WERI-Rb-1 (cell line): ENCODE measurements at regions not wholly inside any gene's neighbourhood (a gene's known extent, or its start where the extent isn't known, plus 50 kb on each side); places are given as distances from the start of the nearest gene placed in this dataset.

Experiments
- DNase-seq: peaks from one replicate; pipeline ENCODE4 v3.0.0-alpha.2; 2020
- H3K27ac ChIP-seq: fragments of 250-450 bp; sonication (Bioruptor Pico); 2 replicates; pipeline ENCODE4 v1.5.1; 2020; ENCODE audit warnings: mild to moderate bottlenecking, moderate library complexity
- H3K27me3 ChIP-seq: fragments of 250-450 bp; sonication (Bioruptor Pico); 2 replicates; pipeline ENCODE4 v1.5.1; 2021; ENCODE audit warnings: mild to moderate bottlenecking, low read depth, moderate library complexity; ENCODE audit not compliant: insufficient read depth, severe bottlenecking
- H3K36me3 ChIP-seq: fragments of 250-450 bp; sonication (Bioruptor Pico); 2 replicates; pipeline ENCODE4 v1.5.1; 2020; ENCODE audit warnings: mild to moderate bottlenecking, moderate library complexity
- H3K4me3 ChIP-seq: 2 replicates; pipeline ENCODE4 v1.5.1; 2011; ENCODE audit warnings: low read depth, mild to moderate bottlenecking, control low read depth, low read length
- H3K9me3 ChIP-seq: fragments of 250-450 bp; sonication (Bioruptor Pico); 2 replicates; pipeline ENCODE4 v1.5.1; 2021; ENCODE audit warnings: mild to moderate bottlenecking, moderate library complexity; ENCODE audit not compliant: severe bottlenecking
- TF ChIP-seq, protein P1 (sequence below): IDR thresholded peaks from 2 replicates; pipeline ENCODE4 v1.5.1; 2011; ENCODE audit warnings: low read depth, mild to moderate bottlenecking, control low read depth, inconsistent platforms, low read length

DNA sequence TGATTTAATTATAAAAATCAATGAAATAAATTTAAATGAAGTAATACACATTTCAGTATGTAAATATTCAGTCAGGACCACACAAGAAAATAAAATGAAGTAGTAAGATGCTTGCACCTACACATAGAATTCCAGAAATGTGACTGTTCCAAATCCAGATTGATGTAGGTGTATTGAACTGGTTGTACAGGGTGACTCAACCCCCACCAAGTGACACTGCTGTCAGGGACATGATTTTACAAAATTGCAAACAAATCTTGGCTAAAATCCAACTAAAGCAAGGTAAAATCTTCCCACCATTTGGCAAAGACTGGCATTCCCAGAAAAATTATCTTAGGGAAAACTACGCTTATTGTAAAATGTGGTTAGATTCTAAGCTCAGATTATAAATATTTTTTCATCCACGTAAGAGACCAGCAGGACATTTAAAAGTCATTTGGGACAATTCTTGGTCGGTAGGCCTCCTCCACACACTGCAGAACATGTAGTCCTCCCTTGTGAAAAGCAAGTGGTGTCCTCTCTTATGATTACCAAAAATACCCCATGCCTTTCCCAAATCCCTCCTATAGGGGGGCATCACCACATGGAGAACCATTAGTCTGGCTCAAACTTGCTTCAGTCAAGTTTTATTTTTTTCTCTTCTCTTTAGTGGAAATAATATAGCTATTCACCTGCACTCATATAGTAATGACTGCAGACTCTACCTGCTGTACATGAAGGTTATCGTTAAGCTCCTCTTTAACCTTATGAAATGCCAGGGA, 287.1 kb upstream of the SMIM30 start:
- TF ChIP-seq, protein P1, sequence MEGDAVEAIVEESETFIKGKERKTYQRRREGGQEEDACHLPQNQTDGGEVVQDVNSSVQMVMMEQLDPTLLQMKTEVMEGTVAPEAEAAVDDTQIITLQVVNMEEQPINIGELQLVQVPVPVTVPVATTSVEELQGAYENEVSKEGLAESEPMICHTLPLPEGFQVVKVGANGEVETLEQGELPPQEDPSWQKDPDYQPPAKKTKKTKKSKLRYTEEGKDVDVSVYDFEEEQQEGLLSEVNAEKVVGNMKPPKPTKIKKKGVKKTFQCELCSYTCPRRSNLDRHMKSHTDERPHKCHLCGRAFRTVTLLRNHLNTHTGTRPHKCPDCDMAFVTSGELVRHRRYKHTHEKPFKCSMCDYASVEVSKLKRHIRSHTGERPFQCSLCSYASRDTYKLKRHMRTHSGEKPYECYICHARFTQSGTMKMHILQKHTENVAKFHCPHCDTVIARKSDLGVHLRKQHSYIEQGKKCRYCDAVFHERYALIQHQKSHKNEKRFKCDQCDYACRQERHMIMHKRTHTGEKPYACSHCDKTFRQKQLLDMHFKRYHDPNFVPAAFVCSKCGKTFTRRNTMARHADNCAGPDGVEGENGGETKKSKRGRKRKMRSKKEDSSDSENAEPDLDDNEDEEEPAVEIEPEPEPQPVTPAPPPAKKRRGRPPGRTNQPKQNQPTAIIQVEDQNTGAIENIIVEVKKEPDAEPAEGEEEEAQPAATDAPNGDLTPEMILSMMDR = no peak
- Histone ChIP-seq H3K27me3 (no peaks in the 10 kb centered on the region), H3K4me3 (no peak overlapping the region)

DNA sequence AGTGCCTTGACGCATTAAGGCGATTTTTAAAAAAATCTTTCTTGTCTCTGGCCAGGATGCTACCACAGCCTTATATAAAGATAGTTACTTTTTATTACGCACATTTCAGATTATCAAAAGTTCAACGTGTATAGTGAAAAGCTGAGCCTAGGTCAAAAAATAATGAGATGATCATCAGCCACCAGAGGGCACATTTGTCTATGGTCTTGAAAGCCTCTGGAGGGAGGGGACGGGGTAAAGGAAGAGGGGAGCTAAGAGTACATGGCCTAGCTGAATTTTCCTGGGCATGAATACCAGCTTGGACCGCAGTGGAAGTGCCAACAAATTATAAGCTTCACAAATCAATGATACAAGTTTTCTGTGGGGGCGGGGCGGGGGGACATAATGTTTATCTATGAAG, 285.9 kb upstream of the SMIM30 start:
- no peak overlapping the region for H3K4me3 ChIP-seq
- peak; percentile 29 for DNase-seq
- no peak overlapping the region for H3K27ac ChIP-seq
- H3K27me3 ChIP-seq = no peaks in the 10 kb centered on the region
- no peaks in the 10 kb centered on the region for H3K9me3 ChIP-seq
- H3K36me3 ChIP-seq = no peaks in the 10 kb centered on the region
- TF ChIP-seq, protein P1 = peak; percentile 32; the same call in 1 of the 2 replicates

More for the DNA sequence above, 287.1 kb upstream of the SMIM30 start:
- no peak overlapping the region for H3K27ac ChIP-seq
- no peaks in the 10 kb centered on the region for H3K36me3 ChIP-seq
- no peak for DNase-seq
- H3K9me3 ChIP-seq = no peaks in the 10 kb centered on the region

DNA sequence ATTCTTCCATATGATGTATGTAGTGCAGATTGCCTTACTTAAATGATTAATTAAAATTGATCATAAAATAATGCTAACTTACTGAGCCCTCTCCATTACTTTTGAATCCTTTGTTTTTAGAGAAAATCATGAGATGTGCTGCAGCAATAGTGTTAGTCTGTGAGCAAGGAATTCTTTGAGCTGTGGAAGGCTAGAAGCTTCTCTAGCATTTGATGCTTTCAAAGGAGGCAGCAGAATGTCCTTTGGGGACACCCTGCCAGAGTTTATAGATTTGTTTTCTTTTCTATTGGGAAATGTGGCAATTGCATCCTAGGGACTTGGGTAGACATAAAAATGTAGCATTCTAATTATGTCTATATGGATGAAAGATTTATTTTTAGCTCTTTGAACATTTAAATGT, 284.1 kb upstream of the SMIM30 start:
- H3K9me3 ChIP-seq = no peaks in the 10 kb centered on the region
- H3K27ac ChIP-seq = no peak overlapping the region
- H3K36me3 ChIP-seq = no peaks in the 10 kb centered on the region
- TF ChIP-seq, protein P1 = no peak
- DNase-seq = no peak
- no peak overlapping the region for H3K4me3 ChIP-seq
- no peaks in the 10 kb centered on the region for H3K27me3 ChIP-seq

DNA sequence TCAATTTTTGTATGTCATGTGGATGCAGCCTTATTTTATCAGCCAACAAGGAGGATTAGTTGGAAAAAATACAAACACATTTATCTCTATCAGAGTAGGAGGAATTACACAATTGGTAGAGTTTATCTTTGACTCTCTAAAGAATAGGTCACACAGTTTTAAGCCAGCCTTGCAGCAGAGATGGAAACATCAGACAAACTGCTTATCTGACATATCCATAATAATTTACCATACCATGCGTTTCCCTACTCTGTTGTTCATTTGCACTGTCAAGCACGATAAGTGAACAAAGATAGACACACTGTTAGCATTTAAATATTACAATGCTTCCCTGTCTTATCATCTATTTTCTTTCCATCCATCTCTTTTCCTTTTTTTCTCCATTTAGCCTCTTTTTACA, 283.7 kb upstream of the SMIM30 start:
- no peaks in the 10 kb centered on the region for H3K9me3 ChIP-seq
- DNase-seq = no peak
- H3K27ac ChIP-seq = no peak overlapping the region
- no peaks in the 10 kb centered on the region for H3K36me3 ChIP-seq
- TF ChIP-seq, protein P1 = no peak
- no peak overlapping the region for H3K4me3 ChIP-seq
- no peaks in the 10 kb centered on the region for H3K27me3 ChIP-seq

DNA sequence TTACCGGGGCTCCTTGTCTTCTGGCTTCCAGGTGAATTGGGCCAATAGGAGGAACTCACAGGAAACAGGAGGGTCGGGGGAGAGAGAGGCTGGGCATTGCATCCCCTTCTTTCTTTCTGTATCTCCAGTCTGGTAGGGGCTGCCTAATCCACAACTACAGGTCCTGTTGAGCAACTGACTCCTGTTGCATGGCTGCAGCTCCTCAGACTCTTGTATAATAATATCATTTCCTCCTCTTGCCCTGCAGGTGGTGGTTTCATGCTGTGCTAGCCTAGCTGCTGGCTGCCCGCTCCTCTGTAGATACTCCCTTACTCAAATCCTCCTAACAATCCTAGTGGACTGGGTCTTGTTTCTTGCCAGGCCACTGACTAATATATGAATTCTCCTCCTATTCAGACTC, 276.5 kb upstream of the SMIM30 start:
- Histone ChIP-seq H3K27ac (no peak overlapping the region), H3K27me3 (no peaks in the 10 kb centered on the region), H3K36me3 (no peaks in the 10 kb centered on the region), H3K4me3 (no peak overlapping the region), H3K9me3 (no peaks in the 10 kb centered on the region)
- TF ChIP-seq, protein P1 = no peak
- no peak for DNase-seq
